ENCODE measurements at regions not wholly inside any gene's neighbourhood (a gene's known extent, or its start where the extent isn't known, plus 50 kb on each side); places are given as distances from the start of the nearest gene placed in this dataset.

GRCh38 chr10:128499956-128500355 lies 373.7 kb upstream of the MKI67 start:
- DNase-seq, result no peak

- no peak for DNase-seq
These were observed 374.4 kb upstream of the MKI67 start for GRCh38 chr10:128500642-128501041.

DNA sequence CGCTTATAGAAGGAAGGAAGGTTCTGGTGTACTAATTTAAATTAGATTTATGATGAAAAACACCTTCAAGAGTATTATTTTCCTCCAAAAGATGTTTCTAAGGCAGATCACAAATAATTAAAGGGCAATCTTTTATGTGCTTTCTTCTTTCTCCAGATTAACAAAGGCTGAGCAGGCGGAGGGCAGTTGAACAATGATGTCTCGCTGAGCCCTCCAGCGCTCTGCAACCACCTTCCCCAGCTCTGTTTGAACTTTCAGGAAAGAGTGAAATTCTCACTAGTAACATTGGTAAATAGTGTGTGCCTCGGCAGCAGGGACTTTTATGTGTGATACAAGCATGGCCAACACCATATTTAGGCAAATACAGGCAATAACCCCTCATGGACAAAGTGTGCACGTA lies 379.1 kb upstream of the MKI67 start:
- DNase-seq, result no peak

- no peak for DNase-seq
These were observed 380.2 kb upstream of the MKI67 start for GRCh38 chr10:128506423-128506822.

DNA sequence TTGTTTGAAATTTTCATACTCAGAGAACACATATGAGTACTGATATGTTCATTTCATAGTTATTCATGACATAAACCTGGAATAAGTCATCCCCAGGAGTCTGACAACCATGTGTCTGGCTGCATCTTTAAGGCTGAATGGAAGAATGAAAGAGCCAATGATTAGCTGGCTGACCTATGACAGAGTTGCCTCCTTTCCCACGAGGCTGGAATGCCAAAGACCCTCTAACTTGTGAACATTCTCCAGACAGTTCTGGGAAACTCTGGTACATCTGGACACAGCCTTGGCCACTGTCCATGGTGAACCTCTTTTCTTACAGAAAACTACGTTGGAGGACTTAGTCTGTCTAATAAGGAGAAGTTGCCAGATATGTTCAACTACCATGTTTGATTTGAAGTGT lies 380.8 kb upstream of the MKI67 start:
- DNase-seq, result no peak

- no peak for DNase-seq
These were observed 385.1 kb upstream of the MKI67 start for GRCh38 chr10:128511284-128511683.

GRCh38 chr10:128512767-128513166 lies 386.5 kb upstream of the MKI67 start:
- DNase-seq, result no peak

- no peak for DNase-seq
These were observed 388.3 kb upstream of the MKI67 start for GRCh38 chr10:128514536-128514935.

DNA sequence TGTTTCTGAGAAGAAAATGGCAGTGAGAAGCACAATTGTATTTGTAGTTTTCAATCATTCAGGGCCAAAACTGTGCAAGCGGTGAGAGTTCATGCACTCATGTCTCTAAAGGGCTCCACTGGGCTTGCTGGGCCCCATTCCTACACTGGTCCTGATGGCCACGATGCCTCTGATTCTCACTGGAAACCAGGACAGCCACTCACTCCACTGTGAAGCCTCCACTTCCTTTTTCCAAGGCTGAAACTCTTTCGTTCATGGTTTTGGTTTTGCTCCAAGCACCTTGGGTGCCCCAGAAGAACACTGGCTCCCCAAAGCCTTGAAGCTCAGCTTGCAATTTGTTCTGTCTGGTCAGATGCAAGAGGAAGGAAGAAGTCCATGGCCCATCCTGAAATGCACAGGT lies 390.0 kb upstream of the MKI67 start:
- no peak for DNase-seq

DNA sequence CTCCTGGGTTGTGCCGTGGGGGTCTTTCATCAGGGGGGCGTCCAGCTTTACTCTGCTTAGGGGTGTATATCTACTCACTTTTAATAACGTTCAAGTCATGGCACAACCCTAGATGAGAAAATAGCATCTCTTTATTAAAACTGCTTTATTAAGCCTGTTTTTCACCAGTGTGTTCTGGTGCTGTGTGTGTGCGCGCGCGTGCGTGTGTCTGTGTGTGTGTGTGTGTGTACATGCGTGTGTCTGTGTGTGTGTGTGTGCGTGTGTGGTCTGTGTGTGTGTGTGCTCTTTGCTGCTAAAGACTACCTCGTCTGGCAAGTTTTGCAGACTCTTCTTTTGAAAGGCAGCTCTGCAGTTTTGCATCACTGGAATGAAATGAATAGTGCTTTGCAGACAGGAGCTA lies 390.9 kb upstream of the MKI67 start:
- DNase-seq, result no peak

DNA sequence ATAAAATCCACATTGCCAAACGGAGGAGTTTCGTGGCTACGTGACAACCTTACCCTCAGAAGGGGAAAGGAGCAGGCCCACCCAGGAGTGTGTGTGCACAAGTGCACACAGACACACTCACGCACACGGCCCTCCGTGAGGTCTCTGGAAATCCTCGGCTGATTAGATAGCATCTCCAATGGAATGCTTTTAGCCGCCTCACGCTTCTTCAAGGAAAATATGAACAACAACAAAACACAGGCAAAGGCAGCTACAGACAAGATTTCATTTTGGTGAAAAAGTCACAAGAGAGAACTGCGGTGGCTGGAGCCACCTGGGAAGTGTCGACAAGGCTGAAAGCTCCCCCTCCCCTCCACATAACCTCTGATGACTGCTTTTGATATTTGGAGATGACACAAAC lies 391.8 kb upstream of the MKI67 start:
- no peak for DNase-seq

GRCh38 chr10:128519581-128519980 lies 393.4 kb upstream of the MKI67 start:
- no peak for DNase-seq

GRCh38 chr10:128520211-128520815 lies 394.1 kb upstream of the MKI67 start:
- DNase-seq, result no peak

DNA sequence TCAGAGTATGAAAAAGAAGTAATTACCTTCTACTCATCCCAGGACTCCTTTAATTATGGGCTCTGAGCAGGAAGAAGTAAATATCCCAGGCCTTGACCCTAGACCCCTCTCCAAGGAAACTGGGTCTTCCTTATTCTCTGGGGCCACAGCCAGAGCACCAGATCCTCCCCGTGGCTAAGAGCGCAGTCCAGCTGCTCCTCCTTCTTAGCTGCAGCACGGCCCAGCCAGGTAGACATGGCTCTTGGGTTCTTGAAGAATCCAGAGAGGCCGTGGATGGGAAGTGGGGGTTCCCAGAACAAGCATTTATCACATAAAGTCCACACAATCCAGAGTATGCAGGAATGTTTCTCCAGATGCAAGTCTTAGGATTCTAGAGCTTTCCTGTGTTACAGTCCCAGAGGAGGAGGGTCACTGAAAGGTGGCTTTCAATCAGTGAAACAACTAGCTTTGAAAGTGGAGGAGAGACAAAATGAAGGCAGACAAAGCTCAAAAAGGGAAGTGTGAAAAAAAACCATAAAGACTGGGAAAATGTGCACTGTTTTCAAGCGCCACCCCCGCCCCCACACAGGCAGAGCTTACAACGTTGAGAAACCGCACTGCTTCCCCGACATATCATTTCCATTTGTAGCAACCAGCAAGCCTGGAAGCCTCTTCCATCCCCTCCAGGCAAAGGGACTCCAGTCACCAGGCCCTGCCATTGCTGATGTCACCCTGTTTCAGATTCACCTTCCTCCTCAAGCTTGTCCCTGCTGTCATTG lies 396.5 kb upstream of the MKI67 start:
- no peak for DNase-seq

DNA sequence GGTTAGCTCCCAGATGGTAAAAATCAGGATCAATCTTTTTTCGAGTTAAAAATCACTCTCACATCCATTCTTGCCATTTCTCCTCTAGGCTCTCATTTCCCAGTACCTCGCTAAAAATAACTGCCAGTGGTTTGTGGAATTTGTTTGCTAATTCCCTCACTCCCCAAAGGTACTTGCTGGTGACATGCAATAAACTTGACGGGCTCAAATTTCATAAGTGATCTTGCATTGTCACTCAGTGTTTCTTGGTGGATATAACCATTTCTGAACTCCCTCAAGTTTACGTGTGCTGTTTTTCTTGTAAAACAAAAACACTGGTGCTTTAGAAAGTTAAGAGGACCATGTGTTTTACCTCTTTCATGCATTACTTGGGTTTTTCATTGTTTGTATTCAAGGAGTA lies 399.2 kb upstream of the MKI67 start:
- no peak for DNase-seq

DNA sequence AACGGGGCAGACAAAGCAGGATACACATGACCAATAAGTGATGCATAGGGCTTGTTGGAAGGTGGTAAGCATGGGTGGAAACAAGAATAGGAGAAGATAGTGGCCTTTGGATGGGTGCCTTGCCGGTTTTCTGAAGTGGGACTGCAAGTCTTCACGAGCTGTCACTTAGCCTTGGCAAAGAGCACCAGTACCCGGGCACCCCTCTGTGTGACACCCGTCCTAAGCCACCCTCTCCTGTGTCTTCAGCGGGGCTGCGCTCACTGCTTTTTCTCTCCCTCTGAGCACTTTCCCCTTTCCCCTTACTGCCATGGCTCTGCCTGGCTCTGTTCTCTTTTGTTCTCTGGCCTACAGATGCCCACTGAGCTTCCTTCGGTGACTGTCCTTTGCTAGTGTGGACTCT lies 399.7 kb upstream of the MKI67 start:
- DNase-seq, result no peak

DNA sequence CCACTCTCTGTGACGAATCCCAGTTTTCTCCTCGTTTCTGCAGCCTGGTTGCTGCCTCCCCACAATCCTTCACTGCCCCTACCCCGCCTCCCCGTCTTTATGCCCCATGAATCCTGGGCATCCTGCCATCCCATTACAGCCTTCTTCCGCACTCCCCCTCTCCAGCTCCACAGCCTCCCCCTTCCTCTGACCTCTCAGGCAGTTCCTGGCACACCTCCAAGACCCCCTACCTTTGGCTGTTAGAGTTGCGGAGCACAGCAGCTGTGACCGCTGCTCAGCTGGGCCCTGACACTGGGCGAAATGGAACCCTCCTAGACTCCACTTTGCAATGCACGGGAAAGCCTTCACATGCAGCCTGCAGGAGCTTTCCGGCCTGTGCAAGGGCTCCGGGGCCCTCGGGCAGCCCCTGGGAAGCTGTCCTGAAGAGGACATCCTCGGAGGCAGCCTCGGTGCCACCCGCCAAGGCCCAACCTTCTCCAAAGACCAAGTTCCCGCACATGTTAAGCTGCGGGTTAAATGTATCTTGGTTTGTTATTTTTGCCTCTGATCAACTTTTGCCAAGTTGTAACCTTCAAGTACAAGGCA lies 400.7 kb upstream of the MKI67 start:
- DNase-seq, result peak; percentile 28

- DNase-seq, result no peak
These were observed 401.5 kb upstream of the MKI67 start for GRCh38 chr10:128527711-128528110.

- DNase-seq, result no peak
These were observed 401.9 kb upstream of the MKI67 start for GRCh38 chr10:128528167-128528566.

- DNase-seq, result no peak
These were observed 402.6 kb upstream of the MKI67 start for GRCh38 chr10:128528781-128529180.

GRCh38 chr10:128529225-128529624 lies 403.0 kb upstream of the MKI67 start:
- DNase-seq, result no peak

GRCh38 chr10:128530301-128530700 lies 404.1 kb upstream of the MKI67 start:
- no peak for DNase-seq

DNA sequence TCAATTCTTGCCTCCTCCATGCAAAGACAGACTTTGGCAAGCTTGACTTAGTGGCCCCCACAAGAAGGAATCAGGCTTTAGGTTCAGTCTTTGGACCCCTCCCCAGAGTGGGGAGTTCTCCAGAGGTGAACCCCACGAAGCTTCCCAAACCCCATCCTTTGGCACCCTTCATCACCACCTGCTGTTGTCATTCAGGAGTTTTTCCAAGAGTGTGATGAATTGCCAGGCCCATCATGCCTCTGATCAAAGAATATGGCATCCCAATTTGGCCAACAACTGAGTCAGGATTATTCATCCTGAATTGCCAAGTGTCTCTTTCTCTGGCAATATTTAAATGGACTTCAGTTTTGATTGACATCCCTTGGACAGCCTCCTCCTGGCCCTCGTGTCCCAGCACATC lies 404.7 kb upstream of the MKI67 start:
- DNase-seq, result no peak

- no peak for DNase-seq
These were observed 408.5 kb upstream of the MKI67 start for GRCh38 chr10:128534686-128535085.

GRCh38 chr10:128536259-128536658 lies 410.0 kb upstream of the MKI67 start:
- DNase-seq, result no peak
